Urothelium cell line (cell line): ENCODE measurements at regions not wholly inside any gene's neighbourhood (a gene's known extent, or its start where the extent isn't known, plus 50 kb on each side); places are given as distances from the start of the nearest gene placed in this dataset.
A peak's percentile ranks its signal among the peaks of the same experiment; 100 is the strongest.

Source experiments
- DNase-seq: peaks from one replicate; pipeline ENCODE4 v3.0.0; 2011; ENCODE audit warnings: low spot score, mixed read lengths
- FAIRE-seq: peaks from 2 replicates; lab custom pipeline; 2011; peaks lifted over from hg19 to GRCh38; lab: Jason Lieb, UNC

DNA sequence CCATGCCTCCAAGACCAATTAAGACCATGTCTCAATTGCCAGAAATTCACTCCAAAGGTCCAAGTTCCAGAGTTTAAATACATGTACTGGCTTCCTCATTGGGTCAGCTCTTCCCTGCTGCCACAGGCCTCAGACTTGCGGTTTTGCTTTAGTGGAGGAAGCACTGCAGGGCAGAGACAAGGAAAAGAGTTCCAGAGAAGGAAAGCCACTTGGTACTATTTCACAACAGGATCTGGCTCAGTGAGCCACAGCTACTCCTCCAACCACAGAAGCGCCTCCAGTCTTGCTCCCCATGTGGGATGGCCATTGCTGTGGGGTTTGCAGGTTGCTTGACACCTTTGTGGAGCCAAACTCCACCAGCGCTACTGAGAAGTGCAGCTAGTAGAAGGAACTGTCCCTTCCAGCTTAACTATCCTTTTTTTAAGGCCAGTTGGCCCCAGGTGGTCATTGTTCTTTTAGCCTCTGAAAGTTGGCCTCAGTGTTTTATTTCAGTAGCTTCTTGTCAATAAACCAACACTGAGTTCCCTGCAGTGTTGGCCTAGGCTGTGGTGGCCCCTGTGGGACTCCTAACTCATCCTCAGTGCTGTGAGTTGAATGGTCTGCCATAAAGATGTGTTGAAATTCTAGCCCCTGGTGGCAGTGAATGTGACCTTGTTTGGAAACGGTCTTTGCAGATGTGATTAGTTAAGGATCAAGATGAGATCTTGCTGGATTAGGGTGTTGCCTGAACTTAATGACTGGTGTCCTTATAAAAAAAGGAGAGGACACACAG is 93.7 kb upstream of the DAP start:
- DNase-seq (no peak), FAIRE-seq (no peak)

DNA sequence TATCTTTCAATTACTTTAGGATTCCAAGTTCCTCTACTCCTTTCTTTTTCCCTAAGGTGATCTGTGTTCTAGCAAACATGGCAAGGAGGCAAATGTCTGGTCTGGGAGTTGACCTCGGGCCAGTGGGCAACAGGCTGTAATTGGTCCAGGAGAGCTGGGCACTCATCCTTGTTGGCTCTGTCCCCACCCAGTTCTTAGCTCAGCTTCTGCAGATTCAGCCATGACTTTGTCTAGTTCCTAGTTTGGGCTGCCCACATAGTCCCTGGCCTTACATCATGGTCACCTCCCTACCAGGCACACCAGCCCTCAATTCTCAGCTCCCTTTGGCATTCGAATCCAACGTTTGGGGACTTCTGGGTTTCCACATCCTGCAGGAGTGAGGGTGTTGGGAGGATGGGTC is 92.1 kb upstream of the DAP start:
- FAIRE-seq (no peak), DNase-seq (no peak)

DNA sequence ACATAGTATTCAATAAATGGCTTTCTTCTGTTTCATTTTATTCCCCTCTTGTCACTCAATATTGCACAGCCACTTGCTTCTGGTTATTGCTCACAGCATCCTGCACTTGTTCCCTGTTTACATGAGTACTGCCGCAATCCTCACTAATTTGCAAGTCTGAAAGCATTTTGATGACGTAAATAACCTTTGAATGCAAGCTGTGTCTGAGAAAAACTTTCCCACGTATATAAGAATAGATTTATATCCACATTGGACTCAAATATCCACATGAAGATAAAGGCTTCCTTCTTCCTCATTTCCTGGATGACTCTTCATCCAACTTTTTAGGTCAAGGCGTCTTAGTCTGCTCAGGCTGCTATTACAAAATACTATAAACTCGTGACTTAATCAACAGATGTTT is 88.2 kb upstream of the DAP start:
- no peak for DNase-seq
- no peak for FAIRE-seq

- no peak for FAIRE-seq
Observed at GRCh38 chr5:10844016-10844415, 83.0 kb upstream of the DAP start.

GRCh38 chr5:10842823-10843222 is 81.8 kb upstream of the DAP start:
- DNase-seq (no peak), FAIRE-seq (no peak)

More at GRCh38 chr5:10844016-10844415, 83.0 kb upstream of the DAP start:
- no peak for DNase-seq

GRCh38 chr5:10839916-10840599 is 79.0 kb upstream of the DAP start:
- DNase-seq, result peak; percentile 0
- FAIRE-seq, result no peak

- DNase-seq (peak; percentile 0), FAIRE-seq (no peak)
Observed at GRCh38 chr5:10839118-10839517, 78.1 kb upstream of the DAP start.

- peak; percentile 7 for DNase-seq
- FAIRE-seq, result no peak
Observed at GRCh38 chr5:10838038-10838437, 77.0 kb upstream of the DAP start.

DNA sequence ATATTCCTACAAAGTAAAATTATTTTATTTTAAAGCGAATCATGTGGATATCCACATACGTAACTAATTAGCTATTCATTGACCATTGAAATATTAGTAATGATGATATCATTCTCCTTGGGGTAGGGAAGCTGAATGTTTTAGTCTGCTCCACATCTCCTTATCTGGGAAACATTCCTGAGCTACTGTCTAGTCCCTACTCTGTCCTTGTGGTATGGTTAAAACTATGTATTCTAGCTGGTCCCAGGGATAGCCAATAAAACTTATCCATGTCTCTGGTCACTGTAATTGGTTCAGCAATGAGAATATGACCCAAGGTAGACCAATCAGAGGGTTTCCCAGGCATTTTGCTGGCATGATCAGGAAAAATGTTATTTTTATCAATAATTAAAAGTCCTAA is 76.0 kb upstream of the DAP start:
- FAIRE-seq, result no peak
- no peak for DNase-seq

GRCh38 chr5:10834695-10835094 is 73.7 kb upstream of the DAP start:
- FAIRE-seq (no peak), DNase-seq (no peak)

- DNase-seq (peak; percentile 4), FAIRE-seq (no peak)
Observed at GRCh38 chr5:10832987-10833386, 72.0 kb upstream of the DAP start.

DNA sequence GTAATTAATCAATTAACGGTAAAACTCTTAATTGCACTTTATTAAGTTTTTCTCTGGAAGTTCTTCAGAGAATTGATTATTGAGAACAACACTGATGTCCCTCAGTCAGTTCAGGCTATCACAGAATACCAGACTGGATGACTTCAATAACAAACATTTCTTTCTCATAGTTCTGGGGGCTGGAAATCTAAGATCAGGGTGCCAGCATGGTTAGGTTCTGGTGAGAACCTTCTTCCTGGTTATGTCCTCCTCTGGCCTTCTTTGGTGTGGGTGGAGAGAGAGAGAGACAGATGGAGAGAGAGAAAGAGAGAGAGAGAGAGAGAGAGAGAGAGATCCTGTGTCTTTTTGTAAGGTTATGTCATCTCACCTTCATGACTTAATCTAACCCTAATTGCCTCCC is 71.4 kb upstream of the DAP start:
- FAIRE-seq (no peak), DNase-seq (peak; percentile 0)

DNA sequence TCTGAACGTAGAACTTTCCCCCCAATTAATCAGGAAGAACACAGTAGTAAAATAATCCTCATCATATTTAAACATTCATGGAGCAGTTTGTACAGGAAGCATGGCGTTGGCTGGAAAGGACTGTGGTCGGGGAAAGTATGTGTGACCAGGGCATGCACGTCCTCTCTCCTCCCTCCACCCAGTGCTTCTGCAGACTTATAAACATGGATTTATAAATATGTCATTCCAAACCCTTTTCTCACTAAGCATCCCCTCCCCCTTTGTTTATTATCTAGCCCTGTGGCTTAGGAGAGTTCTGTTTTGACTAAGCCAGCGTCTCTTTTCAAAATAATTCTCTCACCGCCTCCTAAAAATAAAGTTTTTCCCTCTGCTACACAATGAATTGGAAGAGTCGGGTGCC is 70.4 kb upstream of the DAP start:
- no peak for FAIRE-seq
- peak; percentile 42 for DNase-seq

DNA sequence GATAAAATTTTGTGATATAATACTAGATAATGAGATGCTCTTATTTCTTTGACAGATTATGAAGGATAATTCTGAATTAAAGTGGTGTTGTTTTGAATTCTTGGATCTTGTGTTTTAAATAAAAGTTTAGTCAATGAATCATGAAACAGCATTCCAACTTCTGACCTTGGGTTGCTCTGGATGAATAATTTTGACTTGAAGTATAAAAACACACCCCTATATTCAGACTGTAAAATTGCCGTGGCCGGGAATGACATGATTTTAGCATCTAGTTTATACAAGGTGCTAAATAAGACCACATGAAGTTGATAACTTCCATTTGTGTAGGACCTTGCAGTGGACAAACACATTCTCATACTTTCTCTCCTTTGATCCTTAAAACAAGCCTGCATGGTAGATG is 67.2 kb upstream of the DAP start:
- peak; percentile 42 for FAIRE-seq
- DNase-seq, result no peak

- no peak for DNase-seq
Observed at GRCh38 chr5:10827571-10827970, 66.5 kb upstream of the DAP start.

GRCh38 chr5:10826971-10827370 is 65.9 kb upstream of the DAP start:
- DNase-seq, result no peak
- FAIRE-seq, result no peak

More at GRCh38 chr5:10827571-10827970, 66.5 kb upstream of the DAP start:
- no peak for FAIRE-seq

DNA sequence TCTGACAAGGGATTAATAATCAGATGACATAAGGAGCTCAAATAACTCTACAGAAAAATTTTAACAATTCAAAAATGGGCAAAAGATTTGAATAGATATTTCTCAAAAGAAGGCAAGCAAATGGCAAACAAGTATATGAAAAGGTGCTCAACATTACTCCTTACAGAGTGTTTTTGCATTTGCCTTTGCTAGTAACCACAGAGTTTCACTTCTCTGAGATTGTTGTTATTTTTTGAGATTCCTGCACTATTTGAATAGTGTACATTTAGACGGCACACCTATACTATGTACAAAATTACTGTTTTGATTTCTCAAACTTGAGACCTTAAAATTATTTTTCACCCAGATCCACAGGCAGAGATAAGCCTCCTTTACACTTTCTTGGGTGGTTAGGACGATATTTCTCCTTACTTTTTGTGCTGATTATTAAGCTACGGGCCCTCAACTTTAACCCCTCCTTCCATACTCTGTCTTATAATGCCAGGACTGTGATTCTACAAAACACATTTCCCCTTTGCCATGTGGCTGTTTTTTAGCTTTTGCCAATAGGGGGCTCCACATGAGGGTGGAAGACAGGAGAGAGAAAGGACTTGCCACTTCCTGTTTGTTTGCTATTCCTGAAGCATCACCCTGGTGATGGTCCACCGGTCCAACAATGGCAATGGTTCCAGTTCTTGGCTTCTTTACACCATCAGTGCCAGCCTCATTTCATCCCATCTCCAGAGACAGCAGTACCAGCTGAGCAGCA is 65.0 kb upstream of the DAP start:
- DNase-seq (no peak), FAIRE-seq (peak; percentile 30)

DNA sequence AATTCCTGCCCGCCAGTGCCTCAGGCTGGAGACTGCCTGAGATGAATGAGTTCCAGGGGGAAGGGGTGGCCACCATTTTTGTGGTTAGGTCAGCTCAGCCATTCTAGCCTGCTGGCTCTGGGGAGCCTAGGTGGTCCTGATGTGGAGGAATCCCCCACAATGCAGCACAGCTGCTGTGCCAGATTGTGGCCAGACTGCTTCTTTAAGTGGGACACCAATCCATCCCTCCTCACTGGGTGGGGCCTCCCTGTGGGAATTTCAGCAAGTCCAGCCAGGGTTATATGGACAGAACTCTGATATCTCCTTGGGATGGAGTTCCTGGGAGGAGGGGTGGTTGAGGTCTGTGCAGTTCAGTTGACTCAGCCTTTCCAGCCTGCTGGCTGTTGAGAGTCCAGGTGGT is 51.2 kb upstream of the DAP start:
- FAIRE-seq (no peak), DNase-seq (no peak)
